ENCODE measurements at regions not wholly inside any gene's neighbourhood (a gene's known extent, or its start where the extent isn't known, plus 50 kb on each side); places are given as distances from the start of the nearest gene placed in this dataset.

- TF ChIP-seq CTCF (conservative IDR thresholded peaks at IDR 0.05; ENCODE audit: low read length) (no peak), EZH2phosphoT487 (IDR thresholded peaks at IDR 0.05; ENCODE audit: borderline replicate concordance, low read depth, low read length) (no peak)
These were observed 344.7 kb upstream of the PKDCC start for GRCh38 chr2:41703123-41703522.
